Fibroblast of lung (primary cell): ENCODE measurements at regions not wholly inside any gene's neighbourhood (a gene's known extent, or its start where the extent isn't known, plus 50 kb on each side); places are given as distances from the start of the nearest gene placed in this dataset.

ENCODE experiments used
- DNase-seq, 2 donors: peaks; one replicate each; pipeline versions ENCODE4 v3.0.0 to v3.0.0-alpha.2; 2010; ENCODE audit warnings: low read depth in 2 of 2
- H2AFZ ChIP-seq: 2 replicates; pipeline ENCODE4 v1.5.1; 2012; ENCODE audit warnings: low read length, control low read depth, inconsistent platforms
- H3K27ac ChIP-seq: 2 replicates; pipeline ENCODE4 v1.5.1; 2011; ENCODE audit warnings: low read length, control low read depth; ENCODE audit not compliant: insufficient read depth
- H3K27me3 ChIP-seq: 2 replicates; pipeline ENCODE4 v1.5.1; 2011; ENCODE audit warnings: mild to moderate bottlenecking, low read length; ENCODE audit not compliant: control insufficient read depth, insufficient read depth
- H3K36me3 ChIP-seq: 2 replicates; pipeline ENCODE4 v1.5.1; 2011; ENCODE audit warnings: low read length; ENCODE audit not compliant: control insufficient read depth, insufficient read depth
- H3K4me1 ChIP-seq: 2 replicates; pipeline ENCODE4 v1.5.1; 2011; ENCODE audit warnings: low read length; ENCODE audit not compliant: control insufficient read depth, insufficient read depth; ENCODE audit errors: extremely low read depth
- H3K4me2 ChIP-seq: 2 replicates; pipeline ENCODE4 v1.5.1; 2011; ENCODE audit warnings: low read length, control low read depth; ENCODE audit not compliant: insufficient read depth; ENCODE audit errors: extremely low read depth
- H3K4me3 ChIP-seq, 4 experiments: fragments of 200-600 bp in 1 of 4; sonication (generic) in 1 of 4; replicated peaks in 1 of 4; 2 replicates each; pipeline ENCODE4 v1.5.1; 2011 to 2016; ENCODE audit warnings: low read length in 4 of 4, low read depth in 3 of 4, mild to moderate bottlenecking in 3 of 4, control low read depth in 2 of 4, inconsistent platforms in 1 of 4, mixed read lengths in 1 of 4; ENCODE audit not compliant: insufficient read depth in 1 of 4; ENCODE audit errors: control extremely low read depth in 1 of 4
- H3K79me2 ChIP-seq: 2 replicates; pipeline ENCODE4 v1.5.1; 2012; ENCODE audit warnings: mild to moderate bottlenecking, low read length, inconsistent platforms; ENCODE audit not compliant: control insufficient read depth, insufficient read depth
- H3K9ac ChIP-seq: 2 replicates; pipeline ENCODE4 v1.5.1; 2011; ENCODE audit warnings: mild to moderate bottlenecking, low read length, control low read depth; ENCODE audit not compliant: insufficient read depth
- H3K9me3 ChIP-seq: 2 replicates; pipeline ENCODE4 v1.5.1; 2012; ENCODE audit warnings: low read depth, low read length; ENCODE audit not compliant: control insufficient read depth, insufficient read depth
- H4K20me1 ChIP-seq: 2 replicates; pipeline ENCODE4 v1.5.1; 2011; ENCODE audit warnings: low read length; ENCODE audit not compliant: control insufficient read depth, insufficient read depth; ENCODE audit errors: extremely low read depth
- EZH2 ChIP-seq: IDR thresholded peaks from 2 replicates; pipeline ENCODE4 v1.5.1; 2012; ENCODE audit warnings: low read length, control low read depth, mild to moderate bottlenecking; ENCODE audit errors: missing control alignments
- TF ChIP-seq, protein P1 (sequence below), 2 donors: IDR thresholded peaks in 1 of 2; conservative IDR thresholded peaks in 1 of 2; 1 replicate in 1 of 2; 2 replicates in 1 of 2; pipeline ENCODE4 v1.5.1; 2011 to 2012; ENCODE audit warnings: low read length in 2 of 2, control low read depth in 1 of 2, inconsistent platforms in 1 of 2, low read depth in 1 of 2, mild to moderate bottlenecking in 1 of 2

DNA sequence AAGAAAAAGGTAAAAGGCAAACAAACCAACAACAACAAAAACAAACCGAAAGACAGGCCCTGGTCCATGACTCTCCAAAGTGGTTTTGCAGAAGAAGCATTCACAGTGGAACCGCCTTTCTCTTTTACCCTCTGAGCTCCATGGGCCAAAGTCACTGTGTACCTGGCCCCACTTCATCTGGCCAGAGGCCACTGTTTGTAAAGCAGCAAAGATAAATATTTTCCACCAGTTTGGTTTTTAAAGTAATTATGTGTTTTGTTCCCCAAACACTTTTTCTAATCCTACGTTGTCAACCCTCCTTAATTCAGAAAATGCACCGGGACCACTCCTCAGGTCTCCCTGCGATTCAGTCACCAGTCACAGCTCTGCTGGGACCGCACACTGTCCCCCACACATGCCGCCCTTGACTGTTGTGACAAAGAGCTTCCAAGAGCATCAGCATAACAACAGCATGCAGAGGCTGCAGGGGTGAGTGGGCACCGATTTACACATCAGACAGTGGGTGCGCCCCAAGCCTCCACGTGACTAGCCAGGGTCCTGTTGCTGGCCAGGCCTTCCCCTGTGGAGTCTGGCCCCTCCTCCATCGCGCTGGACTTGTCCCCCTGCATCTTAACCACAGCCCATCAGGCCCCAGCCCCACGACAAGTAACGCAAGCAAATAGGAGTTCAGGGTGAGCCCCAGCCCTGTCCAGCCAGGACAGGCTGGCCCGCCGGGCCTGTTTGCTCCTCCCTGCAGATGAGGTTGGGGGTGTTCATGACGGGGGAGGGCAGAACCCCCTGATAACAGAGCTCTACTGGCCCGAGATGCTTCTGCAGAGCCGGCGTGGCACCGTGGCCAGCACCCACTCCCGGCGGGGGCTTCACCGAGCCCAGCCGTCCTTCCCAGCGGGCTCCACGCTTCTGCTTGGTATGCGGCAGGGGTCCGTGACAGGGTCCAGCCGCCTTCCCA is 65.2 kb upstream of the DIO3 start:
- no peak overlapping the region for H3K9ac ChIP-seq
- H3K27me3 ChIP-seq = no peaks in the 10 kb centered on the region
- TF ChIP-seq EZH2 = no peak
- TF ChIP-seq, protein P1, sequence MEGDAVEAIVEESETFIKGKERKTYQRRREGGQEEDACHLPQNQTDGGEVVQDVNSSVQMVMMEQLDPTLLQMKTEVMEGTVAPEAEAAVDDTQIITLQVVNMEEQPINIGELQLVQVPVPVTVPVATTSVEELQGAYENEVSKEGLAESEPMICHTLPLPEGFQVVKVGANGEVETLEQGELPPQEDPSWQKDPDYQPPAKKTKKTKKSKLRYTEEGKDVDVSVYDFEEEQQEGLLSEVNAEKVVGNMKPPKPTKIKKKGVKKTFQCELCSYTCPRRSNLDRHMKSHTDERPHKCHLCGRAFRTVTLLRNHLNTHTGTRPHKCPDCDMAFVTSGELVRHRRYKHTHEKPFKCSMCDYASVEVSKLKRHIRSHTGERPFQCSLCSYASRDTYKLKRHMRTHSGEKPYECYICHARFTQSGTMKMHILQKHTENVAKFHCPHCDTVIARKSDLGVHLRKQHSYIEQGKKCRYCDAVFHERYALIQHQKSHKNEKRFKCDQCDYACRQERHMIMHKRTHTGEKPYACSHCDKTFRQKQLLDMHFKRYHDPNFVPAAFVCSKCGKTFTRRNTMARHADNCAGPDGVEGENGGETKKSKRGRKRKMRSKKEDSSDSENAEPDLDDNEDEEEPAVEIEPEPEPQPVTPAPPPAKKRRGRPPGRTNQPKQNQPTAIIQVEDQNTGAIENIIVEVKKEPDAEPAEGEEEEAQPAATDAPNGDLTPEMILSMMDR (conservative IDR thresholded peaks at IDR 0.05 in 1 of 2, IDR thresholded peaks at IDR 0.05 in 1 of 2; ENCODE audit: low read depth in 1 of 2, low read length in 2 of 2) = no peak
- H3K79me2 ChIP-seq = no peaks in the 10 kb centered on the region
- no peak overlapping the region for H3K4me2 ChIP-seq
- no peaks in the 10 kb centered on the region for H3K9me3 ChIP-seq
- no peaks in the 10 kb centered on the region for H4K20me1 ChIP-seq
- no peak overlapping the region for H3K27ac ChIP-seq
- no peaks in the 10 kb centered on the region for H3K4me1 ChIP-seq
- H3K36me3 ChIP-seq = no peaks in the 10 kb centered on the region
- no peak overlapping the region for H3K4me3 ChIP-seq
- H2AFZ ChIP-seq = no peak overlapping the region
- DNase-seq = no peak

DNA sequence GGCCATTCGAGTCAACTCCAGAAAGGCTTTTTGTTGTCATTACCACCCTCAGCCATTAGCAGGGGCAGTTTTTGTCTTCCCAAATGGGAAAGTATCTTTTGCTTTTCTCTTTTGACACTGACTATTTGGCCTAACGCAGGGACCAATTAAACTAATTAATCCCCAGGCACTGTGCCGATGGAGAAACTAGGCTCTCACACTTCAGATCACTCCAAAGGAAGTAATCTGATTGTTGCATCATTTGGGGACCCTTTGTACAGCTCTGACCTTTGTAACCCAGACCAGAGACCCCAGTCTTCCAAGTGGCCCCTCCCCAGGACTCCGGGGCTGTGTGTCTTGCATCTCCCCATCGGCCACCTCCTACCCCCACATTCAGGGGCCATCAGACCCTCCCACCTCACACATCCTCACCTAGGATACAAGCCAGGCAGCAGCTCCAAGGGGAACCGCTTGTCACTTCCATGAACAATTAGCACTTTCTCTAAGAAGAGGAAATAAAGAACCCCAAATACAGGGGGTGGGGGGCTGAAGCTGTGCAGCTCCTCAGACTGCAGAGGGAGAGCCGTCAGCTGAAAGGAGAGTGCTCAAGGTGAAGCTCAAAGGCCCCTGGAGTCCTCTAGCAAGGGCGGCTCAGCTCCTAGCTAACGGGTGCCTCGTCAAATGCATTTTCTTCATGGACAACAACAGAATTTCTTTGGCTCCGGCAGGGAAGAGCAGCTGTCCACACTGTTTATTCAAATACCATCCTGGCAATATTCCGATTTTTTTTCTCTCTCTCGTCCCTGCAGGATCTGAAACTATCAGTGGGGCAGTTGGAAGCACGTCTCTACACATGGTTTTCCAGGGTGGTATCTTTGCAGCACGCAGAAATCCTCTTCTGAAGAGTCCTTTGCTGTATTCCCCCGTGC is 64.3 kb upstream of the DIO3 start:
- Histone ChIP-seq H4K20me1 (no peaks in the 10 kb centered on the region), H3K4me2 (no peak overlapping the region), H3K27me3 (no peaks in the 10 kb centered on the region), H3K4me3 (no peak overlapping the region), H3K4me1 (no peaks in the 10 kb centered on the region), H3K9ac (no peak overlapping the region), H2AFZ (no peak overlapping the region), H3K9me3 (no peaks in the 10 kb centered on the region), H3K36me3 (no peaks in the 10 kb centered on the region), H3K79me2 (no peaks in the 10 kb centered on the region), H3K27ac (no peak overlapping the region)
- no peak for TF ChIP-seq EZH2
- TF ChIP-seq, protein P1 (conservative IDR thresholded peaks at IDR 0.05 in 1 of 2, IDR thresholded peaks at IDR 0.05 in 1 of 2; ENCODE audit: low read depth in 1 of 2, low read length in 2 of 2) = no peak
- DNase-seq = peak in 1 of 2 donors; percentile 18
